NCI-H748 (cell line): ENCODE measurements at regions not wholly inside any gene's neighbourhood (a gene's known extent, or its start where the extent isn't known, plus 50 kb on each side); places are given as distances from the start of the nearest gene placed in this dataset.
"Not testable (repeated sequence)": the region's sequence is repeated elsewhere in the genome, so short reads cannot be mapped to it uniquely, and the experiment has no call there.

Source experiments
- DNase-seq: peaks from one replicate; lab custom pipeline; 2025; ENCODE audit not compliant: unreplicated experiment; lab: John Stamatoyannopoulos, UW

DNA sequence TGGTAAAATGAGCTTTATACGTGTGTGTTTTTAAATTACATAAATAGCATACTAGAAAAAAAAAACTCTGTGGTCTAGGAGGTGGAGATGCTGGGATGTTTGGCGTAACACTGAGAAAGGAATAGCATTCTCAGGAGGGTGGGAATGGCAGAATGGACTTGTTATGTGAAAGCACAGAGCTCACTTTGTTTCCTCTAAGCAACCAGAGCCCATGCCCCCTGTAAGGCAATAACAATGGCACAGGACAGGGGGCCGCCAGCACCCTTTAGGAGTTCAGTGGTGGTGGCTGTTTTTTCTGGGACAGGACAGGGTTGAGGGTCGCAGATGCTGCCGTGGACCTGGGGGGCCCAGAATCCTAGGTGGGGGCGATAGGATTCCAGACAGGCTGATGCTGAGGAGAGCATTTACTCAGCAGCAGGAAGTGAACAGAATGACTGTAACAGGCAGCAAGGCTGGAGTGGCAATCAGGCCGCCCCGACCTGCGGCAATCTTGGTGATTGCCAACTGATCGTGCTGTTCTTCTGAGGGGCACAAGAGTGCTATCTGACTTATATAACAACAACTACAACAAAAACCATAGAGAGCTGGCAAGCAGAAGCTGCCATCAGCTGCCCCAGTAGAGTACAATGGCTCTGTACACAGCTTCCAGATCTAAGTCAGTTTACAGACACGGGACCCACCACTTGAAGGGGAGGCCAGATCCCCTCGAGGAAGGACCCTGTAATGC, 160.4 kb downstream of the UACA start:
- DNase-seq, result no peak

GRCh38 chr15:70602281-70602680, 161.1 kb downstream of the UACA start:
- DNase-seq, result no peak

GRCh38 chr15:70597945-70598344, 165.4 kb downstream of the UACA start:
- DNase-seq, result no peak

GRCh38 chr15:70597056-70597603, 166.2 kb downstream of the UACA start:
- no peak for DNase-seq

- no peak for DNase-seq
These were observed 166.9 kb downstream of the UACA start for GRCh38 chr15:70596354-70597055.

- DNase-seq, result no peak
These were observed 169.6 kb downstream of the UACA start for GRCh38 chr15:70593795-70594194.

GRCh38 chr15:70589728-70590127, 173.6 kb downstream of the UACA start:
- DNase-seq, result no peak

- no peak for DNase-seq
These were observed 174.1 kb downstream of the UACA start for GRCh38 chr15:70589221-70589620.

- no peak for DNase-seq
These were observed 174.7 kb downstream of the UACA start for GRCh38 chr15:70588613-70589012.

- DNase-seq, result no peak
These were observed 175.3 kb downstream of the UACA start for GRCh38 chr15:70587896-70588567.

DNA sequence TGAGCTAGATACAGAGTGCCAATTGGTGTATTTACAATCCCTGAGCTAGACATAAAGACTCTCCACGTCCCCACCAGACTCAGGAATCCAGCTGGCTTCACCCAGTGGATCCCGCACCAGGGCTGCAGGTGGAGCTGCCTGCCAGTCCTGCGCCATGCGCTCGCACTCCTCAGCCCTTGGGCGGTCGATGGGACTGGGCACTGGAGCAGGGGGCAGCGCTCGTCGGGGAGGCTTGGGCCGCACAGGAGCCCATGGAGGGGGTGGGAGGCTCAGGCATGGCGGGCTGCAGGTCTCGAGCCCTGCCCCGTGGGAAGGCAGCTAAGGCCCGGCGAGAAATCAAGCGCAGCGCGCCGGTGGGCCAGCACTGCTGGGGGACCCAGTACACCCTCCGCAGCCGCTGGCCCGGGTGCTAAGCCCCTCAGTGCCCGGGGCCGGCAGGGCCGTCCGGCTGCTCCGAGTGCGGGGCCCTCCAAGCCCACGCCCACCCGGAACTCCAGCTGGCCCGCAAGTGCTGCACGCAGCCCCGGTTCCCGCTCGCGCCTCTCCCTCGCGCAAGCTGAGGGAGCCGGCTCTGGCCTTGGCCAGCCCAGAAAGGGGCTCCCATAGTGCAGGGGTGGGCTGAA, 176.2 kb downstream of the UACA start:
- DNase-seq, result not testable (repeated sequence)

DNA sequence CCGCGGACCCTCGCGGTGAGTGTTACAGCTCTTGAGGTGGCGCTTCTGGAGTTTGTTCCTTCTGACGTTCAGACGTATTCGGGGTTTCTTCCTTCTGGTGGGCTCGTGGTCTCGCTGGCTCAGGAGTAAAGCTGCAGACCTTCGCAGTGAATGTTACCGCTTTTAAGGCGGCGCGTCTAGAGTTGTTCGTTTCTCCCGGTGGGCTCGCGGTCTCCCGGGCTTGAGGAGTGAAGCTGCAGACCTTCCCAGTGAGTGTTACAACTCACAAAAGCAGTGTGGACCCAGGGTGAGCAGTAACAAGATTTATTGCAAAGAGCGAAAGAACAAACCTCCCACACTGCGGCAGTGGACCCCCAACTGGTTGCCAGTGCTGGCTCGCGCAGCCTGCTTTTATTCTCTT, 177.1 kb downstream of the UACA start:
- no peak for DNase-seq

DNA sequence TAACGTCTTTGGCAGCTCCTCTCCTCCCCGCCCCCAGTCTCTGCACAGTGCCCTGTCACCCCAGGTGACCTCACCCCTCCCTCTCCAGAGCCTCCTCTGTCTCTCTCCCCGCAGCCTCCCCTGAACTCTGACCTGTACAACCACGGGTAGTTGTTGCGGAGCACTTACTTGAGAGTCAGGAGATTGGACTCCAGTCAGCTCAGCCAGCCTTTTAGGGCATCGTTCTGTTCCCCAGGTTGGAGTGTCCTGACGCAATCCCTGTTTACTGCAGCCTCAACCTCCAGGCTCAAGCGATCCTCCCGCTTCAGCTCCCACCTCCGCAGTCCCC, 177.7 kb downstream of the UACA start:
- no peak for DNase-seq

DNA sequence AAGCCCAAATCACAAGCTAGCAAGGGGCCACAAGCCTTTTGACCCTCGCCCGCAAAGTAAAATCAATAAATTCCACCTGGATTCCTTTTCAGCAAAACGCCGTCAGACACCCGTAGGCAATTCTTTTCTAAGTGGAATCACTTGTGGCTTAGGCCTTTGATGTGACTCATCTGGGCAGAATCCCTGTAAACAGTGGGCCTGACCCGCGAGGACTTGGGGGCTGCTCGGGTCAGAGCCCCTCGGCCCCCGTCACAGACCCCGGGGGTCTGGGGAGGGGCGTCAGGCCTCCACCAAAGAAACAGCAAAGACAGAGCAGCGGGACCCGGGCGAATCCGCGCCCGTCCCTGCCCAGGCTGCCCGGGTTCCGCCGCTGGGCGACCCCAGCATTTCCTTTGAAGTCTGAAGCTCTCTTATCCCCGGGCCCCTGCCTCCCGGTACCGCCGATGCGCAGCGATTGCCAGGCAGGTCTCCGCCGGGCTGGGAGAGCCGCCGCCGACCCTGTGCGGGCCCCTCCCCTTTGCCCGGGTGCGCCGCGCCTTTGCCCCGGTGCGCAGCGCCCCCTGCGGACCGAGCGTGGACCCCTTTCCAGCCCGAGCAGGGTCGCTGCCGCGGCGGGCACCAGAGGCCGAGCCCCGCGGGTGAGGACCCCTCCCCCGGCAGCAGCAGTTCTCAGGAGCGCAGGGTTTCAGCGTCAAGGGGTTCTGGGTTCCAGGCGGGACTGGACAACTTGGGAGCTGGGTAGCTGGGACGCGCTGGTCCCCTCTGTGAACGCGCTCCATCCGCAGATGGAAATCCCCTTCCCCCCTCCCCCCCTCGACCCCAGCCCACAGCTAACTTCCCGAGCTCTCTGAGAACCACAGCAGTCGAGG, 178.3 kb downstream of the UACA start:
- DNase-seq, result peak; percentile 53

DNA sequence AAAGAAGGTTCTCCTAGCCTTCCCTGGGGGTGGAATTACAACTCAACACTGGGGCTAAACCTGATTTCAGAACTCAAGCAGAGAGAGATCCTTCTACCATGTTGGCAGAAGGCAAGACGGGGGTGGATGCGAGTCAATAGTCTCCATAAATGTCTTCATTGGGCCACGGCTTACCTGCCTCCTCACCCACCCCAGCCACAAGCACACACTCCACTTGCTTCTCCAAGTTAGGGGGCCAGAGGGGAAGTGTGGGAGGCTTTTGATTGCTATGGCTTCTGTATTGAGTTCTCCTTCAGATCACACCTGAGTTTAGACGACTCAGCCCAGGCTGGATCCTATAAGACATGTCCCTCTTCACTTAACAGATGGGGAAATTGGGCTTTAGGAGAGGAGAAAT, 178.9 kb downstream of the UACA start:
- DNase-seq, result peak; percentile 12

GRCh38 chr15:70583006-70583405, 180.4 kb downstream of the UACA start:
- DNase-seq, result no peak

GRCh38 chr15:70582143-70582945, 181.0 kb downstream of the UACA start:
- no peak for DNase-seq

DNA sequence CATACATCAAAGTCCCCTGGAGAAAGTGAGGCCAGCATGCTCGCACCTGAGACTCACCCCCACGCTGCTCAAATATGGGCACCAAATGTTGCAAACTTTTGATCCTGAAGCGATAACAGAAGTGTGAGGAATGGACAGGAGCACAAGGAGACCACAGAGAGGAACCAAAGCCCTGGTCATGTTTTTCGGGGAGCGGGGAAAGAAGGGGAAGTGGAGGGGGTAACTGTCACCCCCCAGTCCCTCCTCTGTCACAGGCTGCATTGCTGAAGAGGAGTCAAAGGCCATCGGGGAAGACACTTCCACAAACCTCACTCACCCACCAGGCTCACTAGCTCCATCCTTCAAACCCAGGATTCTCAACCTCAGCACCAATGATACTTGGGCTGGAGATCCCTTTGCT, 182.4 kb downstream of the UACA start:
- no peak for DNase-seq

GRCh38 chr15:70580286-70580685, 183.1 kb downstream of the UACA start:
- no peak for DNase-seq

- no peak for DNase-seq
These were observed 183.6 kb downstream of the UACA start for GRCh38 chr15:70579766-70580165.
